H9 (cell line): ENCODE measurements at regions not wholly inside any gene's neighbourhood (a gene's known extent, or its start where the extent isn't known, plus 50 kb on each side); places are given as distances from the start of the nearest gene placed in this dataset.

ENCODE experiments used
- DNase-seq: peaks from one replicate; pipeline ENCODE4 v3.0.0-alpha.2; 2017
- H2AFZ ChIP-seq: one replicate; pipeline ENCODE4 v1.6.1; 2013; ENCODE audit warnings: mild to moderate bottlenecking, low read length, control low read depth, moderate library complexity
- H2AK5ac ChIP-seq: 2 replicates; pipeline ENCODE4 v1.6.1; 2013; ENCODE audit warnings: low read length, control low read depth, mixed read lengths; ENCODE audit not compliant: insufficient read length
- H2BK120ac ChIP-seq: one replicate; pipeline ENCODE4 v1.6.1; 2013; ENCODE audit warnings: low read depth, mild to moderate bottlenecking, low read length, control low read depth, inconsistent platforms; ENCODE audit not compliant: poor library complexity, severe bottlenecking
- H2BK12ac ChIP-seq: 2 replicates; pipeline ENCODE4 v1.6.1; 2013; ENCODE audit warnings: low read length, control low read depth, mixed read lengths, low read depth; ENCODE audit not compliant: insufficient read length
- H2BK15ac ChIP-seq: 2 replicates; pipeline ENCODE4 v1.6.1; 2013; ENCODE audit warnings: low read depth, low read length, control low read depth
- H2BK20ac ChIP-seq: one replicate; pipeline ENCODE4 v1.6.1; 2013; ENCODE audit warnings: low read depth, mild to moderate bottlenecking, low read length, control low read depth, inconsistent platforms; ENCODE audit not compliant: poor library complexity, severe bottlenecking
- H2BK5ac ChIP-seq: 2 replicates; pipeline ENCODE4 v1.6.1; 2013; ENCODE audit warnings: low read length, control low read depth, mixed read lengths; ENCODE audit not compliant: insufficient read length
- H3K14ac ChIP-seq: 2 replicates; pipeline ENCODE4 v1.6.1; 2013; ENCODE audit warnings: low read length, control low read depth; ENCODE audit not compliant: insufficient read depth
- H3K18ac ChIP-seq: 2 replicates; pipeline ENCODE4 v1.6.1; 2013; ENCODE audit warnings: low read depth, mild to moderate bottlenecking, mixed read lengths, low read length, control low read depth; ENCODE audit not compliant: insufficient read length
- H3K23ac ChIP-seq: 2 replicates; pipeline ENCODE4 v1.6.1; 2013; ENCODE audit warnings: low read length, control low read depth, mixed read lengths, low read depth; ENCODE audit not compliant: insufficient read length
- H3K23me2 ChIP-seq: 2 replicates; pipeline ENCODE4 v1.6.1; 2013; ENCODE audit warnings: low read depth, mild to moderate bottlenecking, mixed read lengths, low read length, control low read depth; ENCODE audit not compliant: insufficient read length, poor library complexity, severe bottlenecking
- H3K27ac ChIP-seq: 2 replicates; pipeline ENCODE4 v1.5.1; 2013; ENCODE audit warnings: low read length, control low read depth, mixed read lengths, low read depth; ENCODE audit not compliant: insufficient read length
- H3K27me3 ChIP-seq: 2 replicates; pipeline ENCODE4 v1.6.1; 2013; ENCODE audit warnings: low read length, control low read depth, inconsistent platforms; ENCODE audit not compliant: insufficient read depth
- H3K4ac ChIP-seq: 2 replicates; pipeline ENCODE4 v1.6.1; 2013; ENCODE audit warnings: low read depth, mild to moderate bottlenecking, control low read depth, inconsistent platforms, low read length, moderate library complexity
- H3K4me1 ChIP-seq: 2 replicates; pipeline ENCODE4 v1.6.1; 2013; ENCODE audit warnings: low read length, control low read depth, inconsistent platforms; ENCODE audit not compliant: insufficient read depth
- H3K4me2 ChIP-seq: 2 replicates; pipeline ENCODE4 v1.6.1; 2013; ENCODE audit warnings: low read length, control low read depth, mixed read lengths; ENCODE audit not compliant: insufficient read length, insufficient read depth
- H3K56ac ChIP-seq: 2 replicates; pipeline ENCODE4 v1.6.1; 2013; ENCODE audit warnings: low read depth, mild to moderate bottlenecking, mixed read lengths, low read length, control low read depth; ENCODE audit not compliant: insufficient read length
- H3K79me1 ChIP-seq: 2 replicates; pipeline ENCODE4 v1.6.1; 2013; ENCODE audit warnings: low read depth, mild to moderate bottlenecking, moderate library complexity, low read length, control low read depth, inconsistent platforms; ENCODE audit not compliant: insufficient read depth, poor library complexity, severe bottlenecking
- H3K79me2 ChIP-seq: 2 replicates; pipeline ENCODE4 v1.6.1; 2013; ENCODE audit warnings: low read length, control low read depth, inconsistent platforms; ENCODE audit not compliant: insufficient read depth
- H3K9ac ChIP-seq: 2 replicates; pipeline ENCODE4 v1.6.1; 2013; ENCODE audit warnings: low read length, control low read depth, mixed read lengths; ENCODE audit not compliant: insufficient read length; ENCODE audit errors: extremely low read depth
- H3K9me3 ChIP-seq: one replicate; pipeline ENCODE4 v1.6.1; 2013; ENCODE audit warnings: low read depth, low read length, inconsistent platforms; ENCODE audit not compliant: control insufficient read depth
- H3T11ph ChIP-seq: one replicate; pipeline ENCODE4 v1.6.1; 2013; ENCODE audit warnings: mild to moderate bottlenecking, low read length, control low read depth, inconsistent platforms
- H4K20me1 ChIP-seq: one replicate; pipeline ENCODE4 v1.6.1; 2013; ENCODE audit not compliant: control insufficient read depth, insufficient read length, insufficient read depth
- H4K5ac ChIP-seq: 2 replicates; pipeline ENCODE4 v1.6.1; 2013; ENCODE audit warnings: low read depth, mild to moderate bottlenecking, mixed read lengths, low read length, control low read depth; ENCODE audit not compliant: insufficient read length
- H4K8ac ChIP-seq: replicated peaks from 2 replicates; pipeline ENCODE4 v1.6.1; 2013; ENCODE audit warnings: low read length, control low read depth, mixed read lengths, low read depth; ENCODE audit not compliant: insufficient read length
- H4K91ac ChIP-seq: 2 replicates; pipeline ENCODE4 v1.6.1; 2013; ENCODE audit warnings: low read depth, mild to moderate bottlenecking, moderate library complexity, mixed read lengths, low read length, control low read depth; ENCODE audit not compliant: insufficient read length
- H3K27ac Mint-ChIP-seq, 3 experiments: 2 replicates in 2 of 3; 3 replicates in 1 of 3; pipeline ENCODE4 v1.8.0; 2020 to 2021; ENCODE audit warnings: mixed read lengths in 3 of 3, mild to moderate bottlenecking in 1 of 3, moderate library complexity in 1 of 3
- H3K27me3 Mint-ChIP-seq: 2 replicates; pipeline ENCODE4 v1.8.0; 2021; ENCODE audit warnings: low read depth, mild to moderate bottlenecking, moderate library complexity, mixed read lengths
- H3K36me3 Mint-ChIP-seq, 3 experiments: 2 replicates in 2 of 3; 3 replicates in 1 of 3; pipeline ENCODE4 v1.8.0; 2020 to 2021; ENCODE audit warnings: low read depth in 3 of 3, mixed read lengths in 3 of 3; ENCODE audit not compliant: insufficient read depth in 1 of 3
- H3K4me1 Mint-ChIP-seq, 2 experiments: 2 replicates each; pipeline ENCODE4 v1.8.0; 2020; ENCODE audit warnings: mixed read lengths in 2 of 2
- H3K4me3 Mint-ChIP-seq, 2 experiments: 2 replicates in 1 of 2; 3 replicates in 1 of 2; pipeline ENCODE4 v1.8.0; 2020 to 2021; ENCODE audit warnings: mild to moderate bottlenecking in 2 of 2, mixed read lengths in 2 of 2, moderate library complexity in 1 of 2
- H3K9me3 Mint-ChIP-seq, 2 experiments: 2 replicates in 1 of 2; 3 replicates in 1 of 2; pipeline ENCODE4 v1.8.0; 2020; ENCODE audit warnings: mild to moderate bottlenecking in 2 of 2, mixed read lengths in 2 of 2, moderate library complexity in 1 of 2
- CTCF ChIP-seq: fragments of 200-600 bp; sonication (generic); conservative IDR thresholded peaks from 3 replicates; pipeline ENCODE4 v1.8.0; 2021; ENCODE audit warnings: antibody characterized with exemption, mild to moderate bottlenecking
- WGBS: extraction: QIAGEN DNeasy Blood & Tissue Kit; methylation state at CpG from one replicate; pipeline ENCODE4 v1.1.7; 2013; ENCODE audit warnings: missing lambda C conversion rate, low lambda C conversion rate, mixed read lengths; ENCODE audit not compliant: insufficient read length; ENCODE audit errors: extremely low coverage; 5-methylcytosine and 5-hydroxymethylcytosine counted together

GRCh38 chr4:66048861-66049260 is 378.6 kb upstream of the EPHA5 start:
- no peaks in the 10 kb centered on the region for H3K4me1 ChIP-seq
- TF ChIP-seq CTCF, result no peak
- no peak overlapping the region for H3K27ac ChIP-seq
- H2BK20ac ChIP-seq, result no peak overlapping the region
- no peak overlapping the region for H3K18ac ChIP-seq
- H3K79me1 ChIP-seq, result no peaks in the 10 kb centered on the region
- no peak overlapping the region for H2BK12ac ChIP-seq
- no CpG with 5 or more reads among the region's 2 CpGs for WGBS
- H2BK15ac ChIP-seq, result no peak overlapping the region
- H3K4me1 Mint-ChIP-seq, result peaks cover 3 to 6% of the 10 kb centered on the region in 2 experiments; a peak in 1 of 4 replicates
- H4K8ac ChIP-seq, result no peak overlapping the region
- no peak overlapping the region for H3K23ac ChIP-seq
- no peaks in the 10 kb centered on the region for H4K20me1 ChIP-seq
- no peak overlapping the region for H2AFZ ChIP-seq
- no peak overlapping the region for H3T11ph ChIP-seq
- H3K14ac ChIP-seq, result no peak overlapping the region
- no peak overlapping the region for H2BK5ac ChIP-seq
- DNase-seq, result no peak
- no peaks in the 10 kb centered on the region for H3K9me3 ChIP-seq
- H2AK5ac ChIP-seq, result no peak overlapping the region
- no peaks in the 10 kb centered on the region for H3K27me3 ChIP-seq
- H3K27me3 Mint-ChIP-seq, result no peaks in the 10 kb centered on the region
- no peak overlapping the region for H3K4ac ChIP-seq
- peaks cover 3 to 7% of the 10 kb centered on the region in 2 experiments; a peak in 4 of 5 replicates for H3K9me3 Mint-ChIP-seq
- no peak overlapping the region for H3K56ac ChIP-seq
- H4K91ac ChIP-seq, result no peak overlapping the region
- H2BK120ac ChIP-seq, result no peak overlapping the region
- no peak overlapping the region for H3K9ac ChIP-seq
- no peak overlapping the region; a peak in 1 of 7 replicates for H3K27ac Mint-ChIP-seq
- no peaks in the 10 kb centered on the region for H3K79me2 ChIP-seq
- peaks cover 0 to 4% (median 0%) of the 10 kb centered on the region in 3 experiments; a peak in 2 of 7 replicates for H3K36me3 Mint-ChIP-seq
- H3K23me2 ChIP-seq, result no peaks in the 10 kb centered on the region
- H3K4me2 ChIP-seq, result no peak overlapping the region
- H3K4me3 Mint-ChIP-seq, result no peak overlapping the region
- H4K5ac ChIP-seq, result no peak overlapping the region
